GM12878 (cell line): ENCODE measurements at regions not wholly inside any gene's neighbourhood (a gene's known extent, or its start where the extent isn't known, plus 50 kb on each side); places are given as distances from the start of the nearest gene placed in this dataset.
A peak's percentile ranks its signal among the peaks of the same experiment; 100 is the strongest.

Source experiments
- ATAC-seq: fragments of 200-7000 bp; cut with Tn5 transposase; 3 replicates; pipeline ENCODE4 v1.9.1; 2020; ENCODE audit warnings: mild to moderate bottlenecking, moderate library complexity
- BruUV-seq: library from RNA; stranded (reverse); fragments of 400-500 nt; replicated peaks from 2 replicates; lab custom pipeline; 2021; lab: Mats Ljungman, UMichigan
- CTCF ChIA-PET: fragments of 300-600 bp; sonication (Branson Sonifier 250); formaldehyde crosslinking; extraction: SDS; loops from one replicate; lab custom pipeline; 2021; ENCODE audit warnings: inconsistent platforms; lab: Yijun Ruan, JAX
- POLR2A ChIA-PET: fragments of 350-600 bp; formaldehyde crosslinking; extraction: SDS; loops from one replicate; lab custom pipeline; 2021; ENCODE audit warnings: inconsistent platforms; lab: Charles Lee
- RAD21 ChIA-PET: fragments of 300-600 bp; sonication (Branson Sonifier 250); formaldehyde crosslinking; loops from one replicate; lab custom pipeline; 2023; ENCODE audit warnings: antibody characterized with exemption; ENCODE audit not compliant: unreplicated experiment; lab: Charles Lee
- SMC1A ChIA-PET: fragments of 300-600 bp; sonication (Branson Sonifier 250); formaldehyde crosslinking; loops from one replicate; lab custom pipeline; 2023; ENCODE audit not compliant: unreplicated experiment, uncharacterized antibody; lab: Charles Lee
- DNase-seq: peaks from one replicate; pipeline ENCODE4 v3.0.0-alpha.2; 2011; ENCODE audit warnings: low read depth, low spot score
- FAIRE-seq: peaks from 3 replicates; lab custom pipeline; 2011; peaks lifted over from hg19 to GRCh38; lab: Jason Lieb, UNC
- H2AFZ ChIP-seq: 2 replicates; pipeline ENCODE4 v1.6.0; 2011; ENCODE audit warnings: low read depth, low read length, control low read depth; ENCODE audit not compliant: control insufficient read depth
- H3K27ac ChIP-seq: 2 replicates; pipeline ENCODE4 v1.5.1; 2011; ENCODE audit warnings: control low read depth; ENCODE audit not compliant: control insufficient read depth, insufficient read depth
- H3K27me3 ChIP-seq, 2 experiments: replicated peaks in 1 of 2; 2 replicates each; pipeline versions ENCODE4 v1.6.0 to v1.6.1; 2011; ENCODE audit warnings: low read length in 1 of 2; ENCODE audit not compliant: control insufficient read depth in 2 of 2, insufficient read depth in 2 of 2
- H3K36me3 ChIP-seq, 2 experiments: 2 replicates each; pipeline ENCODE4 v1.5.1; 2011; ENCODE audit warnings: low read length in 1 of 2; ENCODE audit not compliant: control insufficient read depth in 2 of 2, insufficient read depth in 2 of 2
- H3K4me1 ChIP-seq: 2 replicates; pipeline ENCODE4 v1.6.1; 2011; ENCODE audit warnings: mild to moderate bottlenecking, low read length, moderate library complexity, mixed read lengths; ENCODE audit not compliant: control insufficient read depth, insufficient read depth
- H3K4me2 ChIP-seq: 2 replicates; pipeline ENCODE4 v1.6.0; 2011; ENCODE audit warnings: control low read depth; ENCODE audit not compliant: control insufficient read depth, insufficient read depth
- H3K4me3 ChIP-seq: fragments of 200-600 bp; sonication (generic); 2 replicates; pipeline ENCODE4 v1.5.1; 2016
- H3K79me2 ChIP-seq: 2 replicates; pipeline ENCODE4 v1.6.0; 2011; ENCODE audit warnings: low read length; ENCODE audit not compliant: control insufficient read depth, insufficient read depth
- H3K9ac ChIP-seq: 2 replicates; pipeline ENCODE4 v1.8.0; 2011; ENCODE audit warnings: low read length, control low read depth, mixed read lengths; ENCODE audit not compliant: control insufficient read depth, insufficient read depth
- H3K9me3 ChIP-seq: replicated peaks from 3 replicates; pipeline ENCODE4 v1.5.1; 2011; ENCODE audit warnings: mild to moderate bottlenecking, low read length; ENCODE audit not compliant: control insufficient read depth, insufficient read depth
- H4K20me1 ChIP-seq: 2 replicates; pipeline ENCODE4 v1.6.0; 2011; ENCODE audit not compliant: control insufficient read depth, insufficient read depth
- NFXL1 ChIP-seq: fragments of 450-650 bp; IDR thresholded peaks from 2 replicates; pipeline ENCODE4 v1.6.1; 2017; ENCODE audit warnings: antibody characterized with exemption, mild to moderate bottlenecking, borderline replicate concordance
- RAD21 ChIP-seq: IDR thresholded peaks from 2 replicates; pipeline ENCODE4 v1.6.1; 2011; ENCODE audit warnings: mild to moderate bottlenecking, low read depth, low read length, moderate library complexity; ENCODE audit not compliant: insufficient read depth
- RB1 ChIP-seq: fragments of 450-650 bp; formaldehyde crosslinking; IDR thresholded peaks from 2 replicates; pipeline ENCODE4 v1.6.1; 2017; ENCODE audit warnings: mild to moderate bottlenecking, borderline replicate concordance
- SMC3 ChIP-seq: IDR thresholded peaks from 2 replicates; pipeline ENCODE4 v1.6.1; 2011; ENCODE audit warnings: low read length, improper control_type of control experiment, borderline replicate concordance
- SPI1 ChIP-seq: IDR thresholded peaks from 2 replicates; pipeline ENCODE4 v1.6.1; 2011; ENCODE audit warnings: low read depth, mild to moderate bottlenecking, low read length, moderate library complexity, borderline replicate concordance; ENCODE audit not compliant: insufficient read depth
- TARDBP ChIP-seq: IDR thresholded peaks from 2 replicates; pipeline ENCODE4 v1.6.1; 2016; ENCODE audit warnings: borderline replicate concordance
- WGBS: methylation state at CpG from one replicate; pipeline ENCODE4 v1.1.6; 2016; ENCODE audit warnings: low lambda C conversion rate; ENCODE audit not compliant: insufficient replicate concordance, insufficient coverage; ENCODE audit errors: missing lambda C conversion rate; 5-methylcytosine and 5-hydroxymethylcytosine counted together
- in situ Hi-C: fragments of 300-500 bp; cut with MboI; formaldehyde crosslinking; loops from 9 replicates; pipeline ENCODE4 v1.14.3; 2018; ENCODE audit warnings: mixed read lengths
- intact Hi-C: fragments of 100-400 bp; cut with micrococcal nuclease; formaldehyde crosslinking; loops from one replicate; pipeline ENCODE4 v1.14.2; 2022; ENCODE audit not compliant: unreplicated experiment
- TF ChIP-seq, protein P1 (sequence below): fragments of 450-650 bp; formaldehyde crosslinking; IDR thresholded peaks from 2 replicates; pipeline ENCODE4 v1.5.0; 2022; ENCODE audit warnings: mild to moderate bottlenecking, missing genetic modification characterization
- TF ChIP-seq, protein P2 (sequence below), 3 experiments: IDR thresholded peaks in 2 of 3; conservative IDR thresholded peaks in 1 of 3; 2 replicates each; pipeline ENCODE4 v1.5.1; 2011; ENCODE audit warnings: low read depth in 3 of 3, low read length in 3 of 3, mild to moderate bottlenecking in 3 of 3, control low read depth in 2 of 3, moderate library complexity in 2 of 3, inconsistent platforms in 1 of 3, mixed read lengths in 1 of 3; ENCODE audit not compliant: control insufficient read depth in 2 of 3, insufficient read depth in 1 of 3; ENCODE audit errors: extremely low read depth in 1 of 3

DNA sequence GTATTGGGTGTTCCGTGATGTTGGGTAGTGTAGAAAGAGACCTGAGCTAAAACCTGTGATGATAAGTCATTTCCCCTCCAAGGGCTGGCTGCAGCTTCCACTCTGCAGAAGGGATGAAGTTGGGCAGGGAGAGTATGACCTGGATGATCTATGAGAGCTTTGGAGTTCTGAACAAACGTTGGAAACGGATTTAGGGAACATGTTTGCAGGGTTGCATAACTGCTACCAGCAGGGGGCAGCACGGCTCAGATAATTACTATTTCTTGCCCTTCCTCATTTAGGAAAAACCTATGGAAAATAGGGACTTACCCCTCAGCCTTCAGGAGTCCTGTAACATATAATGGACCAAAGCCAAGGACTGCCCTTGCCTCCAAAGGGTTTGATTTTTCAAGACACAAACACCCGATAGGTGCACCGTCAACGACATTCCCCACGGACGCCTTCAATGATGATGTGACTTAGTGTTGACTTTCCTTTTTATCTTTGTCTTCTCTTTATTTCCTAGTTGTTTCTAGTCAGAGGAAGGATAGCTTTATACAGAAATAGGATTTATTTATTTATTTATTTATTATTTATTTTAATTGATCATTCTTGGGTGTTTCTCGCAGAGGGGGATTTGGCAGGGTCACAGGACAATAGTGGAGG is 164.9 kb upstream of the SASH1 start:
- ChIA-PET POLR2A (no interaction called here), SMC1A (interaction anchor here (1.1 to 2.5 kb wide), 6 partner anchors 9 to 292 kb away, joined by 3 to 14 read pairs (median 5); no protein-coding TSS in a partner anchor), CTCF (interaction anchor here (0.7 to 3.7 kb wide), 24 partner anchors 8 to 780 kb away, joined by 3 to 91 read pairs (median 4); no protein-coding TSS in a partner anchor), RAD21 (interaction anchor here (0.6 to 1.0 kb wide), 4 partner anchors 14 to 293 kb away, joined by 3 to 4 read pairs (median 4); no protein-coding TSS in a partner anchor)
- no peaks in the 10 kb centered on the region for H3K36me3 ChIP-seq
- no peak overlapping the region for H3K9ac ChIP-seq
- no peaks in the 10 kb centered on the region for H3K9me3 ChIP-seq
- intact Hi-C loops (loop anchor here (1.0 kb wide), 2 partner anchors 74 to 287 kb away; no protein-coding TSS in a partner anchor), in situ Hi-C loops (no loop called here)
- H2AFZ ChIP-seq = no peak overlapping the region
- no peaks in the 10 kb centered on the region for H3K27me3 ChIP-seq
- FAIRE-seq = peak; percentile 13
- no peaks in the 10 kb centered on the region for H3K79me2 ChIP-seq
- no peak overlapping the region for H3K27ac ChIP-seq
- TF ChIP-seq SPI1 (peak; percentile 24; the same call in 1 of the 2 replicates), TARDBP (no peak), NFXL1 (no peak), RB1 (0 out of 2 replicates have a peak, but pooled peaks have one; percentile 33), SMC3 (peak; percentile 74), RAD21 (peak; percentile 57)
- TF ChIP-seq, protein P1, sequence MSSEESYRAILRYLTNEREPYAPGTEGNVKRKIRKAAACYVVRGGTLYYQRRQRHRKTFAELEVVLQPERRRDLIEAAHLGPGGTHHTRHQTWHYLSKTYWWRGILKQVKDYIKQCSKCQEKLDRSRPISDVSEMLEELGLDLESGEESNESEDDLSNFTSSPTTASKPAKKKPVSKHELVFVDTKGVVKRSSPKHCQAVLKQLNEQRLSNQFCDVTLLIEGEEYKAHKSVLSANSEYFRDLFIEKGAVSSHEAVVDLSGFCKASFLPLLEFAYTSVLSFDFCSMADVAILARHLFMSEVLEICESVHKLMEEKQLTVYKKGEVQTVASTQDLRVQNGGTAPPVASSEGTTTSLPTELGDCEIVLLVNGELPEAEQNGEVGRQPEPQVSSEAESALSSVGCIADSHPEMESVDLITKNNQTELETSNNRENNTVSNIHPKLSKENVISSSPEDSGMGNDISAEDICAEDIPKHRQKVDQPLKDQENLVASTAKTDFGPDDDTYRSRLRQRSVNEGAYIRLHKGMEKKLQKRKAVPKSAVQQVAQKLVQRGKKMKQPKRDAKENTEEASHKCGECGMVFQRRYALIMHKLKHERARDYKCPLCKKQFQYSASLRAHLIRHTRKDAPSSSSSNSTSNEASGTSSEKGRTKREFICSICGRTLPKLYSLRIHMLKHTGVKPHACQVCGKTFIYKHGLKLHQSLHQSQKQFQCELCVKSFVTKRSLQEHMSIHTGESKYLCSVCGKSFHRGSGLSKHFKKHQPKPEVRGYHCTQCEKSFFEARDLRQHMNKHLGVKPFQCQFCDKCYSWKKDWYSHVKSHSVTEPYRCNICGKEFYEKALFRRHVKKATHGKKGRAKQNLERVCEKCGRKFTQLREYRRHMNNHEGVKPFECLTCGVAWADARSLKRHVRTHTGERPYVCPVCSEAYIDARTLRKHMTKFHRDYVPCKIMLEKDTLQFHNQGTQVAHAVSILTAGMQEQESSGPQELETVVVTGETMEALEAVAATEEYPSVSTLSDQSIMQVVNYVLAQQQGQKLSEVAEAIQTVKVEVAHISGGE (CRISPR knock-in tag) = no peak
- TF ChIP-seq, protein P2, sequence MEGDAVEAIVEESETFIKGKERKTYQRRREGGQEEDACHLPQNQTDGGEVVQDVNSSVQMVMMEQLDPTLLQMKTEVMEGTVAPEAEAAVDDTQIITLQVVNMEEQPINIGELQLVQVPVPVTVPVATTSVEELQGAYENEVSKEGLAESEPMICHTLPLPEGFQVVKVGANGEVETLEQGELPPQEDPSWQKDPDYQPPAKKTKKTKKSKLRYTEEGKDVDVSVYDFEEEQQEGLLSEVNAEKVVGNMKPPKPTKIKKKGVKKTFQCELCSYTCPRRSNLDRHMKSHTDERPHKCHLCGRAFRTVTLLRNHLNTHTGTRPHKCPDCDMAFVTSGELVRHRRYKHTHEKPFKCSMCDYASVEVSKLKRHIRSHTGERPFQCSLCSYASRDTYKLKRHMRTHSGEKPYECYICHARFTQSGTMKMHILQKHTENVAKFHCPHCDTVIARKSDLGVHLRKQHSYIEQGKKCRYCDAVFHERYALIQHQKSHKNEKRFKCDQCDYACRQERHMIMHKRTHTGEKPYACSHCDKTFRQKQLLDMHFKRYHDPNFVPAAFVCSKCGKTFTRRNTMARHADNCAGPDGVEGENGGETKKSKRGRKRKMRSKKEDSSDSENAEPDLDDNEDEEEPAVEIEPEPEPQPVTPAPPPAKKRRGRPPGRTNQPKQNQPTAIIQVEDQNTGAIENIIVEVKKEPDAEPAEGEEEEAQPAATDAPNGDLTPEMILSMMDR (IDR thresholded peaks at IDR 0.05 in 2 of 3, conservative IDR thresholded peaks at IDR 0.05 in 1 of 3; ENCODE audit: control insufficient read depth in 2 of 3, extremely low read depth in 1 of 3, insufficient read depth in 1 of 3, low read depth in 3 of 3, low read length in 3 of 3) = peak; percentile 58 to 71 (median 62); a peak in 5 of 6 replicates
- 65% methylated on average over 10 of the region's 10 CpGs for WGBS
- no peak for DNase-seq
- BruUV-seq = no TSS peak
- ATAC-seq = no peak
- H3K4me2 ChIP-seq = no peak overlapping the region
- H4K20me1 ChIP-seq = no peaks in the 10 kb centered on the region
- H3K4me1 ChIP-seq = no peaks in the 10 kb centered on the region
- no peak overlapping the region for H3K4me3 ChIP-seq
